H9 (cell line): ENCODE measurements at regions not wholly inside any gene's neighbourhood (a gene's known extent, or its start where the extent isn't known, plus 50 kb on each side); places are given as distances from the start of the nearest gene placed in this dataset.

Experiments
- DNase-seq: peaks from one replicate; pipeline ENCODE4 v3.0.0-alpha.2; 2017
- H2AFZ ChIP-seq: one replicate; pipeline ENCODE4 v1.6.1; 2013; ENCODE audit warnings: mild to moderate bottlenecking, low read length, control low read depth, moderate library complexity
- H2AK5ac ChIP-seq: 2 replicates; pipeline ENCODE4 v1.6.1; 2013; ENCODE audit warnings: low read length, control low read depth, mixed read lengths; ENCODE audit not compliant: insufficient read length
- H2BK120ac ChIP-seq: one replicate; pipeline ENCODE4 v1.6.1; 2013; ENCODE audit warnings: low read depth, mild to moderate bottlenecking, low read length, control low read depth, inconsistent platforms; ENCODE audit not compliant: poor library complexity, severe bottlenecking
- H2BK12ac ChIP-seq: 2 replicates; pipeline ENCODE4 v1.6.1; 2013; ENCODE audit warnings: low read length, control low read depth, mixed read lengths, low read depth; ENCODE audit not compliant: insufficient read length
- H2BK15ac ChIP-seq: 2 replicates; pipeline ENCODE4 v1.6.1; 2013; ENCODE audit warnings: low read depth, low read length, control low read depth
- H2BK20ac ChIP-seq: one replicate; pipeline ENCODE4 v1.6.1; 2013; ENCODE audit warnings: low read depth, mild to moderate bottlenecking, low read length, control low read depth, inconsistent platforms; ENCODE audit not compliant: poor library complexity, severe bottlenecking
- H2BK5ac ChIP-seq: 2 replicates; pipeline ENCODE4 v1.6.1; 2013; ENCODE audit warnings: low read length, control low read depth, mixed read lengths; ENCODE audit not compliant: insufficient read length
- H3K14ac ChIP-seq: 2 replicates; pipeline ENCODE4 v1.6.1; 2013; ENCODE audit warnings: low read length, control low read depth; ENCODE audit not compliant: insufficient read depth
- H3K18ac ChIP-seq: 2 replicates; pipeline ENCODE4 v1.6.1; 2013; ENCODE audit warnings: low read depth, mild to moderate bottlenecking, mixed read lengths, low read length, control low read depth; ENCODE audit not compliant: insufficient read length
- H3K23ac ChIP-seq: 2 replicates; pipeline ENCODE4 v1.6.1; 2013; ENCODE audit warnings: low read length, control low read depth, mixed read lengths, low read depth; ENCODE audit not compliant: insufficient read length
- H3K23me2 ChIP-seq: 2 replicates; pipeline ENCODE4 v1.6.1; 2013; ENCODE audit warnings: low read depth, mild to moderate bottlenecking, mixed read lengths, low read length, control low read depth; ENCODE audit not compliant: insufficient read length, poor library complexity, severe bottlenecking
- H3K27ac ChIP-seq: 2 replicates; pipeline ENCODE4 v1.5.1; 2013; ENCODE audit warnings: low read length, control low read depth, mixed read lengths, low read depth; ENCODE audit not compliant: insufficient read length
- H3K27me3 ChIP-seq: 2 replicates; pipeline ENCODE4 v1.6.1; 2013; ENCODE audit warnings: low read length, control low read depth, inconsistent platforms; ENCODE audit not compliant: insufficient read depth
- H3K4ac ChIP-seq: 2 replicates; pipeline ENCODE4 v1.6.1; 2013; ENCODE audit warnings: low read depth, mild to moderate bottlenecking, control low read depth, inconsistent platforms, low read length, moderate library complexity
- H3K4me1 ChIP-seq: 2 replicates; pipeline ENCODE4 v1.6.1; 2013; ENCODE audit warnings: low read length, control low read depth, inconsistent platforms; ENCODE audit not compliant: insufficient read depth
- H3K4me2 ChIP-seq: 2 replicates; pipeline ENCODE4 v1.6.1; 2013; ENCODE audit warnings: low read length, control low read depth, mixed read lengths; ENCODE audit not compliant: insufficient read length, insufficient read depth
- H3K56ac ChIP-seq: 2 replicates; pipeline ENCODE4 v1.6.1; 2013; ENCODE audit warnings: low read depth, mild to moderate bottlenecking, mixed read lengths, low read length, control low read depth; ENCODE audit not compliant: insufficient read length
- H3K79me1 ChIP-seq: 2 replicates; pipeline ENCODE4 v1.6.1; 2013; ENCODE audit warnings: low read depth, mild to moderate bottlenecking, moderate library complexity, low read length, control low read depth, inconsistent platforms; ENCODE audit not compliant: insufficient read depth, poor library complexity, severe bottlenecking
- H3K79me2 ChIP-seq: 2 replicates; pipeline ENCODE4 v1.6.1; 2013; ENCODE audit warnings: low read length, control low read depth, inconsistent platforms; ENCODE audit not compliant: insufficient read depth
- H3K9ac ChIP-seq: 2 replicates; pipeline ENCODE4 v1.6.1; 2013; ENCODE audit warnings: low read length, control low read depth, mixed read lengths; ENCODE audit not compliant: insufficient read length; ENCODE audit errors: extremely low read depth
- H3K9me3 ChIP-seq: one replicate; pipeline ENCODE4 v1.6.1; 2013; ENCODE audit warnings: low read depth, low read length, inconsistent platforms; ENCODE audit not compliant: control insufficient read depth
- H3T11ph ChIP-seq: one replicate; pipeline ENCODE4 v1.6.1; 2013; ENCODE audit warnings: mild to moderate bottlenecking, low read length, control low read depth, inconsistent platforms
- H4K20me1 ChIP-seq: one replicate; pipeline ENCODE4 v1.6.1; 2013; ENCODE audit not compliant: control insufficient read depth, insufficient read length, insufficient read depth
- H4K5ac ChIP-seq: 2 replicates; pipeline ENCODE4 v1.6.1; 2013; ENCODE audit warnings: low read depth, mild to moderate bottlenecking, mixed read lengths, low read length, control low read depth; ENCODE audit not compliant: insufficient read length
- H4K8ac ChIP-seq: replicated peaks from 2 replicates; pipeline ENCODE4 v1.6.1; 2013; ENCODE audit warnings: low read length, control low read depth, mixed read lengths, low read depth; ENCODE audit not compliant: insufficient read length
- H4K91ac ChIP-seq: 2 replicates; pipeline ENCODE4 v1.6.1; 2013; ENCODE audit warnings: low read depth, mild to moderate bottlenecking, moderate library complexity, mixed read lengths, low read length, control low read depth; ENCODE audit not compliant: insufficient read length
- H3K27ac Mint-ChIP-seq, 3 experiments: 2 replicates in 2 of 3; 3 replicates in 1 of 3; pipeline ENCODE4 v1.8.0; 2020 to 2021; ENCODE audit warnings: mixed read lengths in 3 of 3, mild to moderate bottlenecking in 1 of 3, moderate library complexity in 1 of 3
- H3K27me3 Mint-ChIP-seq: 2 replicates; pipeline ENCODE4 v1.8.0; 2021; ENCODE audit warnings: low read depth, mild to moderate bottlenecking, moderate library complexity, mixed read lengths
- H3K36me3 Mint-ChIP-seq, 3 experiments: 2 replicates in 2 of 3; 3 replicates in 1 of 3; pipeline ENCODE4 v1.8.0; 2020 to 2021; ENCODE audit warnings: low read depth in 3 of 3, mixed read lengths in 3 of 3; ENCODE audit not compliant: insufficient read depth in 1 of 3
- H3K4me1 Mint-ChIP-seq, 2 experiments: 2 replicates each; pipeline ENCODE4 v1.8.0; 2020; ENCODE audit warnings: mixed read lengths in 2 of 2
- H3K4me3 Mint-ChIP-seq, 2 experiments: 2 replicates in 1 of 2; 3 replicates in 1 of 2; pipeline ENCODE4 v1.8.0; 2020 to 2021; ENCODE audit warnings: mild to moderate bottlenecking in 2 of 2, mixed read lengths in 2 of 2, moderate library complexity in 1 of 2
- H3K9me3 Mint-ChIP-seq, 2 experiments: 2 replicates in 1 of 2; 3 replicates in 1 of 2; pipeline ENCODE4 v1.8.0; 2020; ENCODE audit warnings: mild to moderate bottlenecking in 2 of 2, mixed read lengths in 2 of 2, moderate library complexity in 1 of 2
- CTCF ChIP-seq: fragments of 200-600 bp; sonication (generic); conservative IDR thresholded peaks from 3 replicates; pipeline ENCODE4 v1.8.0; 2021; ENCODE audit warnings: antibody characterized with exemption, mild to moderate bottlenecking
- WGBS: extraction: QIAGEN DNeasy Blood & Tissue Kit; methylation state at CpG from one replicate; pipeline ENCODE4 v1.1.7; 2013; ENCODE audit warnings: missing lambda C conversion rate, low lambda C conversion rate, mixed read lengths; ENCODE audit not compliant: insufficient read length; ENCODE audit errors: extremely low coverage; 5-methylcytosine and 5-hydroxymethylcytosine counted together

- H2AFZ ChIP-seq, result no peak overlapping the region
- no peaks in the 10 kb centered on the region for H4K20me1 ChIP-seq
- H3K27ac ChIP-seq, result no peak overlapping the region
- H3K79me2 ChIP-seq, result no peaks in the 10 kb centered on the region
- H3K9me3 ChIP-seq, result no peaks in the 10 kb centered on the region
- no peak overlapping the region for H3K23ac ChIP-seq
- no peaks in the 10 kb centered on the region for H3K27me3 Mint-ChIP-seq
- no peak overlapping the region for H4K5ac ChIP-seq
- H3K4me1 Mint-ChIP-seq, result no peaks in the 10 kb centered on the region
- no peak overlapping the region for H2BK20ac ChIP-seq
- no peak overlapping the region for H2BK5ac ChIP-seq
- no peak overlapping the region for H4K8ac ChIP-seq
- no peak overlapping the region for H2BK120ac ChIP-seq
- H3K4me1 ChIP-seq, result no peaks in the 10 kb centered on the region
- no peaks in the 10 kb centered on the region for H3K9me3 Mint-ChIP-seq
- H3K56ac ChIP-seq, result no peak overlapping the region
- H2AK5ac ChIP-seq, result no peak overlapping the region
- H4K91ac ChIP-seq, result no peak overlapping the region
- no peak overlapping the region for H3T11ph ChIP-seq
- H3K27ac Mint-ChIP-seq, result no peak overlapping the region
- H2BK15ac ChIP-seq, result no peak overlapping the region
- H3K4me3 Mint-ChIP-seq, result no peak overlapping the region
- H2BK12ac ChIP-seq, result no peak overlapping the region
- H3K79me1 ChIP-seq, result no peaks in the 10 kb centered on the region
- no peak overlapping the region for H3K4me2 ChIP-seq
- no peaks in the 10 kb centered on the region for H3K23me2 ChIP-seq
- H3K18ac ChIP-seq, result no peak overlapping the region
- no peaks in the 10 kb centered on the region for H3K27me3 ChIP-seq
- DNase-seq, result no peak
- no peak overlapping the region for H3K9ac ChIP-seq
- no peak overlapping the region for H3K4ac ChIP-seq
- no peak for TF ChIP-seq CTCF
- H3K36me3 Mint-ChIP-seq, result no peaks in the 10 kb centered on the region
- no CpG with 5 or more reads among the region's 2 CpGs for WGBS
- no peak overlapping the region for H3K14ac ChIP-seq
Measured at GRCh38 chr1:195275710-195276109, 1332.5 kb downstream of the KCNT2 start.
